Omental fat pad (tissue), 3 donors: ENCODE measurements at regions not wholly inside any gene's neighbourhood (a gene's known extent, or its start where the extent isn't known, plus 50 kb on each side); places are given as distances from the start of the nearest gene placed in this dataset.

ENCODE experiments used
- ATAC-seq: fragments of 150-250 bp; one replicate; pipeline ENCODE4 v1.9.1; 2016; ENCODE audit warnings: mild to moderate bottlenecking, moderate library complexity; ENCODE audit not compliant: low FRiP score
- DNase-seq: peaks from one replicate; pipeline ENCODE4 v3.0.0-alpha.2; 2019; ENCODE audit warnings: low spot score
- CTCF ChIP-seq, 3 donors: fragments of 450-650 bp; IDR thresholded peaks; one replicate each; pipeline ENCODE4 v1.5.1; 2016 to 2017; ENCODE audit warnings: antibody characterized with exemption in 3 of 3, mild to moderate bottlenecking in 3 of 3, moderate library complexity in 2 of 3

DNA sequence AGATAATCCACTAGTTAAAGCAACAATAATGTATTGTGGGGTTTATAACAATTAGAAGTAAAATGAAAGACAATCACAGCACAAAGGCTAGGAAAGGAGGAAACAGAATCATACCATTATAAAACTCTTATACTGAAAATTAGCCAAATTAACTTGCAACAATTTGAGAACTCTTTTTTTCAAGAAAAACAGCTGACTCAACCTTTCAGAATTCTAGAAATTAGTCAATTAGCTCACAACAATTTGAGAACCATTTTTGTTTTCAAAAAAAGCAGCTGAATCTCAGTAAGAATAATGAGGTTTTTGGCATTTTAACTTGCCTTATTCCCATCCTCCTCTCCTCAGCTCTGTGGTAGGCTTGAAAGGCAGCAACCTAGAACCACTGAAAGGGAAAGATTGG is 269.9 kb downstream of the NPR3 start:
- DNase-seq (no peak), ATAC-seq (no peak)
- TF ChIP-seq CTCF (IDR thresholded peaks at IDR 0.05), result no peak

DNA sequence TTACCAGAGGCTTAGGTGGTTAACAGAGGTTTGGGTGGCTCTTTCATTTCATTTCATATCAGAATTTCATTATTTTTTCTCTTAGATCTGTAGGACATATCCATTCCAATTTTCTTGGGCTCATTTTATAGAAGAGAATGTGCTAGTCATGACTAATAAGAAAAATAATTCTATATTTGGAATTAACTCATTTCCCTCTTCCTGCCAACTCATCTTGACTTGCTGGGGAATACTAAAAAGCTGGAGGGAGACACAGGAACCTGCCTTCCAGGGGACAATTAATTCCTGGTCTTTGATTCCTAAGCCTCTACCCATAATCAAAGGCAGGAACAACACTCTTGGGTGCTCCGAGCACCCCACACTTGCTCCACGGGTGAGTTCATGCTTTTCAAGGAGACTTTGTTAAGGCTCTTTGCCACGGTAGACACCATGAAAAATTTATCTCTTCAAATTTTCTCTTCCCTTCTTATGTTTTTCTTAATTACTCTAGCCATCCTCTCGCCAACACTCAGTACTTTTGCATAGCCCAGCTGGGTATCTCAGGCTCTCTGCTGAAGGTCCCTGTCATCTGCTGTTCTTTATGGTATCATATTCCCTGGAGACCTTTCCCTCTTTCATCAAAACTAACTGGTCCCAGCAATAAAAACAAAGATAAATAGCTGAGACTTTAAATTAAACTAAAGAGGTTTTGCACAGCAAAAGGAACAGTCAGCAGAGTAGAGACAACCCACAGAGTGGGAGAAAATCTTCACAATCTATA is 273.9 kb downstream of the NPR3 start:
- ATAC-seq (no peak), DNase-seq (no peak)
- TF ChIP-seq CTCF (IDR thresholded peaks at IDR 0.05), result no peak

- TF ChIP-seq CTCF (IDR thresholded peaks at IDR 0.05), result no peak
- ATAC-seq (no peak), DNase-seq (no peak)
Measured at GRCh38 chr5:32989815-32990214, 278.7 kb downstream of the NPR3 start.

DNA sequence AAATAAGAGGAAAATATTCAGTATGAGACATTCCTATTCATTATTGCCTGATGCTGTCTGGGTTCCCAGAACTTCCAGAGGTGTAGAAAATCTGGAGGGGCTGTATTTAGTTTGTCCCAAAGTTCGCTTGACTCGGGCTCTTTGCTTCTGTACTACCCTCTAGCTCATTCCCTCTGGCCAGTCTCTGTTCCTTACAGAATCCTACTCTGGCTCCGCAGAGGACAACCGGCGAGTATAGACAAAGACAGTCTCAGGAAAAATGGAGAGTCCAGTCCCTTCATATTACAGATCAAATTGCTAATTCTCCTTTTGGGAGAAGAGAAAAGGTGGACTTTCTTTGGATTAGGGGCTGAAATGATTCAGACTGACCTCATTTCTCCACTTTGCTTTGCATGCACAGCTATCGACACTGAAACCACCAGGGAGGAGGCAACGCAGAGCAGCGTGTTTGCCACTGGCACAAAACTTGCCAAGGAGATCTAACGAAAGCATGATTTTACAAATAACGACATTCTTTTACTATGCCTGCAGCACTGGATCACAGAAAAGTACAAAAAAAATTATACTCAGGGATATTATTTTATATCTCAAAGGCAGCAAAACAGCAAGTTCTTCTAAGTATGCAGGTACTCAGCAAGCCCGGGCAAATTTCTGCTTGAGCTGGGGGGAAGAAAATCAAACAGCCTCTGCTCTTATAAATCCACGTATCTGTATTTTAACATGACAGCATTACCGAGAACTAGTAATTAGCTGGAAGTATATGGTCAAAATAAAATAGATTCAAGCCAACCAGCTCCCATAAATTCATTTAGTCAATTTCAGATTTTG is 279.7 kb downstream of the NPR3 start:
- ATAC-seq (no peak), DNase-seq (no peak)
- TF ChIP-seq CTCF (IDR thresholded peaks at IDR 0.05), result no peak

GRCh38 chr5:32991421-32991815 is 280.3 kb downstream of the NPR3 start:
- ATAC-seq, result no peak
- no peak for TF ChIP-seq CTCF (IDR thresholded peaks at IDR 0.05)
- no peak for DNase-seq

GRCh38 chr5:32996336-32996735 is 285.2 kb downstream of the NPR3 start:
- no peak for ATAC-seq
- no peak for TF ChIP-seq CTCF (IDR thresholded peaks at IDR 0.05)
- DNase-seq, result no peak
